Neuronal stem cell (in vitro differentiated cells): ENCODE measurements at regions not wholly inside any gene's neighbourhood (a gene's known extent, or its start where the extent isn't known, plus 50 kb on each side); places are given as distances from the start of the nearest gene placed in this dataset.

Experiments used
- DNase-seq: peaks from one replicate; pipeline ENCODE4 v3.0.0-alpha.2; 2013; ENCODE audit warnings: low spot score
- H2AFZ ChIP-seq: one replicate; pipeline ENCODE4 v1.6.1; 2013; ENCODE audit warnings: mild to moderate bottlenecking, low read length, inconsistent platforms
- H2AK5ac ChIP-seq: 2 replicates; pipeline ENCODE4 v1.6.1; 2013; ENCODE audit warnings: low read depth, mild to moderate bottlenecking, inconsistent platforms, low read length, moderate library complexity, mixed read lengths
- H2BK120ac ChIP-seq: 2 replicates; pipeline ENCODE4 v1.6.1; 2013; ENCODE audit warnings: low read depth, mild to moderate bottlenecking, inconsistent platforms, low read length, moderate library complexity, mixed read lengths
- H2BK12ac ChIP-seq: one replicate; pipeline ENCODE4 v1.6.1; 2013; ENCODE audit warnings: low read length, inconsistent platforms
- H2BK15ac ChIP-seq: 2 replicates; pipeline ENCODE4 v1.6.1; 2013; ENCODE audit warnings: mild to moderate bottlenecking, low read length, inconsistent platforms, mixed read lengths
- H2BK5ac ChIP-seq: one replicate; pipeline ENCODE4 v1.6.1; 2013; ENCODE audit warnings: inconsistent platforms, mild to moderate bottlenecking, low read length, moderate library complexity
- H3K14ac ChIP-seq: one replicate; pipeline ENCODE4 v1.6.1; 2013; ENCODE audit warnings: low read length, inconsistent platforms
- H3K18ac ChIP-seq: 2 replicates; pipeline ENCODE4 v1.6.1; 2013; ENCODE audit warnings: low read length, inconsistent platforms
- H3K23ac ChIP-seq: 2 replicates; pipeline ENCODE4 v1.6.1; 2013; ENCODE audit warnings: low read depth, mild to moderate bottlenecking, mixed read lengths, low read length, inconsistent platforms; ENCODE audit not compliant: poor library complexity
- H3K27ac ChIP-seq: replicated peaks from 3 replicates; pipeline ENCODE4 v1.5.1; 2013; ENCODE audit warnings: low read length, inconsistent platforms
- H3K27me3 ChIP-seq, 3 experiments: 2 replicates each; pipeline ENCODE4 v1.6.1; 2013; ENCODE audit warnings: low read length in 3 of 3, mild to moderate bottlenecking in 2 of 3, inconsistent platforms in 1 of 3, low read depth in 1 of 3, mixed read lengths in 1 of 3, moderate library complexity in 1 of 3; ENCODE audit not compliant: control insufficient read depth in 3 of 3, insufficient read depth in 3 of 3
- H3K36me3 ChIP-seq, 2 donors: replicated peaks in 1 of 2; 2 replicates each; pipeline ENCODE4 v1.6.1; 2013; ENCODE audit warnings: low read length in 2 of 2; ENCODE audit not compliant: control insufficient read depth in 2 of 2, insufficient read depth in 2 of 2
- H3K4ac ChIP-seq: 2 replicates; pipeline ENCODE4 v1.6.1; 2013; ENCODE audit warnings: inconsistent platforms, mild to moderate bottlenecking, low read length, moderate library complexity
- H3K4me1 ChIP-seq, 2 donors: 1 replicate in 1 of 2; 2 replicates in 1 of 2; pipeline ENCODE4 v1.6.1; 2013; ENCODE audit warnings: low read length in 2 of 2, low read depth in 1 of 2; ENCODE audit not compliant: control insufficient read depth in 2 of 2, insufficient read depth in 1 of 2
- H3K4me2 ChIP-seq: one replicate; pipeline ENCODE4 v1.6.1; 2013; ENCODE audit warnings: mild to moderate bottlenecking, low read length, inconsistent platforms; ENCODE audit not compliant: insufficient read depth, poor library complexity, severe bottlenecking
- H3K4me3 ChIP-seq, 2 donors: 2 replicates each; pipeline ENCODE4 v1.5.1; 2013; ENCODE audit warnings: low read length in 2 of 2, mild to moderate bottlenecking in 2 of 2, inconsistent platforms in 1 of 2, moderate library complexity in 1 of 2
- H3K79me1 ChIP-seq: one replicate; pipeline ENCODE4 v1.6.1; 2013; ENCODE audit warnings: low read depth, mild to moderate bottlenecking, inconsistent platforms, low read length, moderate library complexity
- H3K9ac ChIP-seq: one replicate; pipeline ENCODE4 v1.6.1; 2013; ENCODE audit warnings: mild to moderate bottlenecking, low read depth, low read length, inconsistent platforms; ENCODE audit not compliant: poor library complexity
- H3K9me3 ChIP-seq, 2 donors: replicated peaks in 1 of 2; 2 replicates each; pipeline versions ENCODE3 to v1.6.1; 2013; ENCODE audit warnings: low read length in 2 of 2, mild to moderate bottlenecking in 2 of 2, inconsistent platforms in 1 of 2, low read depth in 1 of 2, mixed read lengths in 1 of 2, moderate library complexity in 1 of 2; ENCODE audit not compliant: control insufficient read depth in 2 of 2, insufficient read depth in 1 of 2
- H4K8ac ChIP-seq: one replicate; pipeline ENCODE4 v1.6.1; 2013; ENCODE audit warnings: low read depth, mild to moderate bottlenecking, inconsistent platforms, low read length, moderate library complexity
- H4K91ac ChIP-seq: one replicate; pipeline ENCODE4 v1.6.1; 2013; ENCODE audit warnings: low read length, low read depth, mild to moderate bottlenecking, inconsistent platforms; ENCODE audit not compliant: poor library complexity
- WGBS, 2 donors: extraction: QIAGEN DNeasy Blood & Tissue Kit; methylation state at CpG; one replicate each; pipeline ENCODE4 v1.1.7; 2013; ENCODE audit warnings: missing lambda C conversion rate in 2 of 2, mixed read lengths in 1 of 2; ENCODE audit not compliant: insufficient read length in 2 of 2, insufficient replicate concordance in 1 of 2; ENCODE audit errors: extremely low coverage in 2 of 2; 5-methylcytosine and 5-hydroxymethylcytosine counted together

- Histone ChIP-seq H4K8ac (no peak overlapping the region), H3K4me2 (no peak overlapping the region), H2AFZ (no peak overlapping the region), H2BK15ac (no peak overlapping the region), H2BK12ac (no peak overlapping the region), H2AK5ac (no peak overlapping the region), H3K9ac (no peak overlapping the region), H3K27me3 (no peaks in the 10 kb centered on the region), H3K18ac (no peak overlapping the region), H3K4me3 (no peak overlapping the region), H3K4ac (no peak overlapping the region), H3K79me1 (no peaks in the 10 kb centered on the region), H2BK5ac (no peak overlapping the region), H2BK120ac (no peak overlapping the region), H3K27ac (no peak overlapping the region), H3K14ac (no peak overlapping the region), H3K9me3 (no peaks in the 10 kb centered on the region), H3K4me1 (peaks cover 0 to 6% of the 10 kb centered on the region in 2 donors), H4K91ac (no peak overlapping the region), H3K23ac (no peak overlapping the region), H3K36me3 (no peaks in the 10 kb centered on the region)
- WGBS, 2 donors: no CpG with 5 or more reads among the region's 7 CpGs
- no peak for DNase-seq
Measured at GRCh38 chrX:9317176-9317575, 147.7 kb upstream of the TBL1X start.

GRCh38 chrX:9318213-9318612 lies 146.6 kb upstream of the TBL1X start:
- Histone ChIP-seq H2BK120ac (no peak overlapping the region), H3K23ac (no peak overlapping the region), H3K36me3 (no peaks in the 10 kb centered on the region), H3K4ac (no peak overlapping the region), H2AK5ac (no peak overlapping the region), H3K9ac (no peak overlapping the region), H3K79me1 (no peaks in the 10 kb centered on the region), H3K27ac (no peak overlapping the region), H3K4me1 (peaks cover 0 to 6% of the 10 kb centered on the region in 2 donors), H2BK12ac (no peak overlapping the region), H2BK15ac (no peak overlapping the region), H3K9me3 (no peaks in the 10 kb centered on the region), H2BK5ac (no peak overlapping the region), H3K14ac (no peak overlapping the region), H4K91ac (no peak overlapping the region), H3K18ac (no peak overlapping the region), H3K27me3 (no peaks in the 10 kb centered on the region), H2AFZ (no peak overlapping the region), H4K8ac (no peak overlapping the region), H3K4me2 (no peak overlapping the region), H3K4me3 (no peak overlapping the region)
- WGBS, 2 donors: no CpG with 5 or more reads among the region's 3 CpGs
- no peak for DNase-seq

GRCh38 chrX:9318766-9319165 lies 146.1 kb upstream of the TBL1X start:
- H3K27ac ChIP-seq: no peak overlapping the region
- H3K79me1 ChIP-seq: no peaks in the 10 kb centered on the region
- H3K18ac ChIP-seq: no peak overlapping the region
- H3K23ac ChIP-seq: no peak overlapping the region
- no peak overlapping the region for H2BK120ac ChIP-seq
- H3K4me3 ChIP-seq: no peak overlapping the region
- H2AFZ ChIP-seq: no peak overlapping the region
- no peak overlapping the region for H4K8ac ChIP-seq
- H3K36me3 ChIP-seq: no peaks in the 10 kb centered on the region
- no peak overlapping the region for H3K14ac ChIP-seq
- H2BK12ac ChIP-seq: no peak overlapping the region
- no peak overlapping the region for H2BK5ac ChIP-seq
- H3K4me1 ChIP-seq: peaks cover 0 to 6% of the 10 kb centered on the region in 2 donors
- no peak overlapping the region for H4K91ac ChIP-seq
- no peak for DNase-seq
- H3K27me3 ChIP-seq: no peaks in the 10 kb centered on the region
- H2AK5ac ChIP-seq: no peak overlapping the region
- H3K9ac ChIP-seq: no peak overlapping the region
- no CpG with 5 or more reads among the region's 14 CpGs for WGBS, 2 donors
- no peak overlapping the region for H3K4ac ChIP-seq
- no peak overlapping the region for H3K4me2 ChIP-seq
- no peak overlapping the region for H2BK15ac ChIP-seq
- H3K9me3 ChIP-seq: no peaks in the 10 kb centered on the region

DNA sequence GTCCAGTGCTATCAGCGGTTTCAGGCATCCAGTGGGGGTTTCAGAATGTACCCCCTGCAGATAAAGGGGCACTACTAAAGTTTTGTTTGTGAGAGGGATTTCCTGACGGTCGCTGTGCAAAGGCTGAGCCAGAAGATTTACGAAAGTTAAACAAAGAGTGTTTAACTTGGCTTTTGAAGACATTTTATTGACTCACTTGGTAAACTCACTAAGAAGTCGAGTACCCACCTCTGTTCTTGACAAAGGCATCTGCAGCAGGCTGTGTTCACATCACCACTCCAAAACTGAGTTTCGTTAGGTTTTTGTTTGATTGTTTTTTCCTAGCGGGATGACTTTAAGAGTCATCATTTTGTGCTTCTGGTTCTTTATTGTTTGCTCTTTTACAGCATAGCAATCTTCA lies 143.9 kb upstream of the TBL1X start:
- H3K9ac ChIP-seq: no peak overlapping the region
- no peak overlapping the region for H2BK5ac ChIP-seq
- H3K4me3 ChIP-seq: no peak overlapping the region
- H3K23ac ChIP-seq: no peak overlapping the region
- peaks cover 0 to 6% of the 10 kb centered on the region in 2 donors for H3K4me1 ChIP-seq
- no peaks in the 10 kb centered on the region for H3K79me1 ChIP-seq
- no peak overlapping the region for H3K4ac ChIP-seq
- H4K8ac ChIP-seq: no peak overlapping the region
- H2BK12ac ChIP-seq: no peak overlapping the region
- no peak overlapping the region for H4K91ac ChIP-seq
- H3K18ac ChIP-seq: no peak overlapping the region
- WGBS, 2 donors: no CpG with 5 or more reads among the region's 7 CpGs
- no peak overlapping the region for H3K14ac ChIP-seq
- H3K27ac ChIP-seq: no peak overlapping the region
- H3K4me2 ChIP-seq: no peak overlapping the region
- no peak overlapping the region for H2AFZ ChIP-seq
- H2AK5ac ChIP-seq: no peak overlapping the region
- no peaks in the 10 kb centered on the region for H3K9me3 ChIP-seq
- no peak overlapping the region for H2BK120ac ChIP-seq
- no peaks in the 10 kb centered on the region for H3K27me3 ChIP-seq
- no peak for DNase-seq
- no peak overlapping the region for H2BK15ac ChIP-seq
- H3K36me3 ChIP-seq: no peaks in the 10 kb centered on the region
